ENCODE measurements at regions not wholly inside any gene's neighbourhood (a gene's known extent, or its start where the extent isn't known, plus 50 kb on each side); places are given as distances from the start of the nearest gene placed in this dataset.

GRCh38 chr9:18229992-18230676, 243.8 kb upstream of the ADAMTSL1 start:
- H3K4me3 Mint-ChIP-seq, result no peak overlapping the region
- DNase-seq (ENCODE audit: low spot score in 2 of 2, unreplicated experiment in 2 of 2), result no peak
- H3K4me1 Mint-ChIP-seq, result peaks cover 5% of the 10 kb centered on the region
- no peaks in the 10 kb centered on the region for H3K9me3 Mint-ChIP-seq
- H3K27ac Mint-ChIP-seq, result peak overlapping the region; percentile 27
- no peaks in the 10 kb centered on the region for H3K36me3 Mint-ChIP-seq
- TF ChIP-seq CTCF (IDR thresholded peaks at IDR 0.05; ENCODE audit: unreplicated experiment), result no peak
- H3K27me3 Mint-ChIP-seq (ENCODE audit: low read depth), result peaks cover 12% of the 10 kb centered on the region

GRCh38 chr9:18233311-18233710, 240.6 kb upstream of the ADAMTSL1 start:
- Mint-ChIP-seq H3K9me3 (no peaks in the 10 kb centered on the region), H3K27ac (no peak overlapping the region), H3K27me3 (ENCODE audit: low read depth) (peaks cover 15% of the 10 kb centered on the region), H3K4me1 (peaks cover 5% of the 10 kb centered on the region), H3K36me3 (no peaks in the 10 kb centered on the region), H3K4me3 (no peak overlapping the region)
- TF ChIP-seq CTCF (IDR thresholded peaks at IDR 0.05; ENCODE audit: unreplicated experiment), result no peak
- DNase-seq (ENCODE audit: low spot score in 2 of 2, unreplicated experiment in 2 of 2), result no peak

GRCh38 chr9:18233776-18234445, 240.0 kb upstream of the ADAMTSL1 start:
- Mint-ChIP-seq H3K4me1 (peaks cover 5% of the 10 kb centered on the region), H3K9me3 (no peaks in the 10 kb centered on the region), H3K4me3 (no peak overlapping the region), H3K27ac (no peak overlapping the region), H3K27me3 (ENCODE audit: low read depth) (peaks cover 15% of the 10 kb centered on the region), H3K36me3 (no peaks in the 10 kb centered on the region)
- no peak for DNase-seq (ENCODE audit: low spot score in 2 of 2, unreplicated experiment in 2 of 2)
- TF ChIP-seq CTCF (IDR thresholded peaks at IDR 0.05; ENCODE audit: unreplicated experiment), result no peak

GRCh38 chr9:18235181-18235908, 238.6 kb upstream of the ADAMTSL1 start:
- DNase-seq (ENCODE audit: low spot score in 2 of 2, unreplicated experiment in 2 of 2), result no peak
- H3K27me3 Mint-ChIP-seq (ENCODE audit: low read depth), result peaks cover 15% of the 10 kb centered on the region
- no peaks in the 10 kb centered on the region for H3K9me3 Mint-ChIP-seq
- peaks cover 1% of the 10 kb centered on the region for H3K4me1 Mint-ChIP-seq
- H3K36me3 Mint-ChIP-seq, result no peaks in the 10 kb centered on the region
- TF ChIP-seq CTCF (IDR thresholded peaks at IDR 0.05; ENCODE audit: unreplicated experiment), result no peak
- no peak overlapping the region for H3K4me3 Mint-ChIP-seq
- H3K27ac Mint-ChIP-seq, result no peak overlapping the region

- H3K27me3 Mint-ChIP-seq (ENCODE audit: low read depth), result peaks cover 15% of the 10 kb centered on the region
- no peak overlapping the region for H3K27ac Mint-ChIP-seq
- no peaks in the 10 kb centered on the region for H3K36me3 Mint-ChIP-seq
- TF ChIP-seq CTCF (IDR thresholded peaks at IDR 0.05; ENCODE audit: unreplicated experiment), result no peak
- H3K4me3 Mint-ChIP-seq, result no peak overlapping the region
- H3K9me3 Mint-ChIP-seq, result no peaks in the 10 kb centered on the region
- no peak for DNase-seq (ENCODE audit: low spot score in 2 of 2, unreplicated experiment in 2 of 2)
- no peaks in the 10 kb centered on the region for H3K4me1 Mint-ChIP-seq
These were observed 237.6 kb upstream of the ADAMTSL1 start for GRCh38 chr9:18236336-18236735.

Data from mesothelial cell of epicardium (in vitro differentiated cells).